ENCODE measurements at regions not wholly inside any gene's neighbourhood (a gene's known extent, or its start where the extent isn't known, plus 50 kb on each side); places are given as distances from the start of the nearest gene placed in this dataset.

- no peak overlapping the region for H3K4me3 Mint-ChIP-seq
- no peak for ATAC-seq
- no peak overlapping the region for H3K27ac Mint-ChIP-seq
- no peaks in the 10 kb centered on the region for H3K36me3 Mint-ChIP-seq
- H3K27me3 Mint-ChIP-seq, result peaks cover 0 to 7% of the 10 kb centered on the region in 2 donors
- H3K4me1 Mint-ChIP-seq (ENCODE audit: low read depth in 2 of 2), result no peaks in the 10 kb centered on the region
- DNase-seq (ENCODE audit: low spot score), result no peak
- H3K9me3 Mint-ChIP-seq, result no peaks in the 10 kb centered on the region
Observed at GRCh38 chr3:5390221-5390620, 202.7 kb downstream of the EDEM1 start.

GRCh38 chr3:5390936-5391625 is 203.6 kb downstream of the EDEM1 start:
- Mint-ChIP-seq H3K9me3 (no peaks in the 10 kb centered on the region), H3K36me3 (no peaks in the 10 kb centered on the region), H3K4me1 (ENCODE audit: low read depth in 2 of 2) (no peaks in the 10 kb centered on the region), H3K27me3 (peaks cover 0 to 7% of the 10 kb centered on the region in 2 donors), H3K4me3 (no peak overlapping the region), H3K27ac (no peak overlapping the region)
- no peak for DNase-seq (ENCODE audit: low spot score)
- no peak for ATAC-seq

DNA sequence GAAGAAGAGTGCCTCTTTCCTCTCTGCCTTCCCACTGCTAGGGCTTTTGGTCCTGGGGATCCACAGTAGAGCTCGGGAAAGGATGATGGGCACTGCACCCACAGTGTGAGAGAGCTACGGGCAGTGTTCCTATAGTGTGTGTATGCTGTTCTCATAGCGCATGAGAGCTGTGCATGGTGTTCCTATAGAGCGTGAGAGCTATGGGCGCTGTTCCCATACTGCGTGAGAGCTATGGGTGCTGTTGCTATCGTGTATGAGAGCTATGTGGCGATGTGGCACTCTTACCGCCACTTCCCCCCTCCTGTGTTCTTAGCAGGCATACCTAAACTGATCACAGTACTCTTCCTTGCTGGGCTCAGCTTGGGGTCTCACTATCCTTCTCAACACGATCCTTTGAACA is 213.5 kb downstream of the EDEM1 start:
- Mint-ChIP-seq H3K4me3 (no peak overlapping the region), H3K27me3 (peaks cover 6 to 28% of the 10 kb centered on the region in 2 donors), H3K9me3 (no peaks in the 10 kb centered on the region), H3K36me3 (no peaks in the 10 kb centered on the region), H3K27ac (no peak overlapping the region), H3K4me1 (ENCODE audit: low read depth in 2 of 2) (no peaks in the 10 kb centered on the region)
- ATAC-seq (peak in 1 of 2 donors; percentile 57), DNase-seq (ENCODE audit: low spot score) (no peak)

- DNase-seq (ENCODE audit: low spot score) (no peak), ATAC-seq (no peak)
- Mint-ChIP-seq H3K4me3 (no peak overlapping the region), H3K36me3 (no peaks in the 10 kb centered on the region), H3K9me3 (peaks cover 3% of the 10 kb centered on the region), H3K27me3 (peaks cover 6 to 34% of the 10 kb centered on the region in 2 donors), H3K4me1 (ENCODE audit: low read depth in 2 of 2) (no peaks in the 10 kb centered on the region), H3K27ac (no peak overlapping the region)
Observed at GRCh38 chr3:5404718-5405117, 217.2 kb downstream of the EDEM1 start.

GRCh38 chr3:5411786-5412185 is 224.3 kb downstream of the EDEM1 start:
- ATAC-seq (no peak), DNase-seq (ENCODE audit: low spot score) (no peak)
- H3K4me3 Mint-ChIP-seq, result no peak overlapping the region
- H3K27ac Mint-ChIP-seq, result no peak overlapping the region
- H3K36me3 Mint-ChIP-seq, result peaks cover 9% of the 10 kb centered on the region
- H3K4me1 Mint-ChIP-seq (ENCODE audit: low read depth in 2 of 2), result no peaks in the 10 kb centered on the region
- peaks cover 16% of the 10 kb centered on the region for H3K9me3 Mint-ChIP-seq
- H3K27me3 Mint-ChIP-seq, result peaks cover 2 to 11% of the 10 kb centered on the region in 2 donors

DNA sequence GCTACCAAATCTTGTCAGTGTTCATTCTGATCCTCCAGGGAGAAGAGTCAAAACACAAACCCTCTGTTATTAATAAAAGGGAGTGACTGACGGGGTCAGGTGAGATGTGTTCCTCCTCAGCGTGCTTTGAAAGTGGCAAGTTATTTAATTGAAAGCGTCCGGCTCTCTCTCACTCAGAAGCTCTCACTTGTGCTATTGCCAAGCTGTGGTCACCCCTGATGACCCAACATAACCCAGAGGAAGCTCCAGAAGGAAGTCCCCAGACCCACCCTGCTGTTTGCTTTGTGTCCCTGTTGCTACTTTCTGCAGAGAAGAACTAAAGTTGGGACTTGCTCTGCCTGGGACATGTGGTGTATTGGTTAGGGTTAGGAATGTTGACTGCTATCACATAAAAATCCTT is 235.6 kb downstream of the EDEM1 start:
- peaks cover 0 to 3% of the 10 kb centered on the region in 2 donors for H3K4me1 Mint-ChIP-seq (ENCODE audit: low read depth in 2 of 2)
- H3K27ac Mint-ChIP-seq, result no peak overlapping the region
- H3K27me3 Mint-ChIP-seq, result peaks cover 0 to 3% of the 10 kb centered on the region in 2 donors
- DNase-seq (ENCODE audit: low spot score) (no peak), ATAC-seq (no peak)
- H3K4me3 Mint-ChIP-seq, result no peak overlapping the region
- H3K9me3 Mint-ChIP-seq, result no peaks in the 10 kb centered on the region
- H3K36me3 Mint-ChIP-seq, result no peaks in the 10 kb centered on the region

DNA sequence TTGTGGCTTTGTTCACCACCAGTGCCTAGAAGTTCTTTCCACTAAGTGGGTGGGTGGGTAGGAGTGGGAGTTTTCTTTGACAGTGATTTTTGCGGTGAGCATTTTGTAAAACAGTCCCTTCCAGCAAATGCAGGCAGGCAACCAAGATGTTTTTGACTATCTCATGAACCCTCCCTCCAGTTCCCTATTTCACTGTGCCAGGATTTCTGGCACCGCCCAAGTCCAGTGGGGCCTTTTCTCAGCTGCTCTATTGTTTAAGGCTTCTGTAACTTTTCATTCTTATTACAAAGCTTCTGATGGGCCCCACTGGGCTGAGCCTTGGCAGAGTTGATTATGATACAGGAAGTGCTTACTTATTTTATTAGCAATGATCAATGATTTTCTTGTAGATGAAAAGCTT is 236.0 kb downstream of the EDEM1 start:
- no peak for ATAC-seq
- Mint-ChIP-seq H3K36me3 (no peaks in the 10 kb centered on the region), H3K9me3 (no peaks in the 10 kb centered on the region), H3K4me3 (no peak overlapping the region), H3K27ac (no peak overlapping the region), H3K27me3 (peaks cover 0 to 6% of the 10 kb centered on the region in 2 donors), H3K4me1 (ENCODE audit: low read depth in 2 of 2) (peaks cover 0 to 3% of the 10 kb centered on the region in 2 donors)
- no peak for DNase-seq (ENCODE audit: low spot score)

DNA sequence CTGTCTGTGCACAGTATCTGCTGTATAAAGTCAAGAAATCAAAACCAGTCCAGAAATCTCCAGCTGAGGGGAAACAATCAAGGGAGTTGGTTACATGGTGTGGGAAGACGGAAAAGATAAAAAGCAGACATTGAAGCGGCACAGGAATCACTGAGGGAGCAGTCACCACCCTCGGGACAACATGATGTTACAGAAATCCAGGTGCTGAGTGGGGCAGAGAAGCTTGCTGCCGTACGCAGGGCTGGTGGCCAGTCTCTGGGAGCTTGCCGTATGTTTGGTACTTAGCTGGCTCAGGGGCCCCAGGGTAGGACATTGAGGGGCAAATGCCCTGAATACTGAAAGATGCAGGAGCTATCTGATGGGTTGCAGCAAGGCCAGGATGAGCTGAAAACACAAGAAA is 237.9 kb downstream of the EDEM1 start:
- DNase-seq (ENCODE audit: low spot score) (no peak), ATAC-seq (no peak)
- no peak overlapping the region for H3K4me3 Mint-ChIP-seq
- no peaks in the 10 kb centered on the region for H3K36me3 Mint-ChIP-seq
- H3K4me1 Mint-ChIP-seq (ENCODE audit: low read depth in 2 of 2), result peaks cover 0 to 3% of the 10 kb centered on the region in 2 donors
- no peak overlapping the region for H3K27ac Mint-ChIP-seq
- H3K27me3 Mint-ChIP-seq, result peaks cover 0 to 9% of the 10 kb centered on the region in 2 donors
- no peaks in the 10 kb centered on the region for H3K9me3 Mint-ChIP-seq

DNA sequence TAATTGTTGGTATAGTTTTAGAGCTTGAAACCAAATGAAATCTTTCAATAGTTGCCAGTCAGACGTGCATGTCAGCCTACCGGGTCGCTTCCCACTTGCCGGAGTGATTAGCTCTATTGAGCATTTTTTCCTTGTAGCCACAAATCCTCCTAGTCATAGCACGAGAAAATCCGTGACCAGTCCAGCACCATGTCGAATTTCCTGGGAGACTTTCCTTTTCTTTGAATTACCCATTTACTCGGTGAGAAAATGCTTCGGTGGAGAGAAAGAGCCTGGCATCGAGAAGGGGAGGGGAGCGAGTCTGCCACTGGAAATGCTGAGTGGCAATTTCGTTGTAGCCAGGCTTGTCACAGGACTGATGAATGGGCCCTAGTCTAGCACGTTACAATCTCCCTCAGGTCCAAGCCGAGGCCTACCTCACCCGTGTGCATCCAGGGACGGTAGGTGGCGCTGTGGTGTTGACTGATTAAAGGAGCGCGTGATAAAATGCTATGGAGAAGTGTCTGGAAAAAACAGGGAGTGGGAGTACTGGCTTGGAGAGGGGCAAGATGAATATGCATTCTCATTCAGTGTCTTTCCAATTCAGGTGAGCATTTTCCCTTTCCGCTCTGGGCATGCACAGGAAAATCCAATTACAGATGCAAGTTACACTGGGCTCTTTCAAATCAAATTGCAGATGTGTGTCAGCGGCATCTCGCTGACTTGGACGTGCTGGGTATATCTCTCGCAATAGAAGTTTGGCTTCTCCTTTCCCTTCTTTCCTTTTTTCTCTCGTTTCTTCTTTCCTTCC is 238.8 kb downstream of the EDEM1 start:
- Mint-ChIP-seq H3K9me3 (no peaks in the 10 kb centered on the region), H3K4me3 (no peak overlapping the region), H3K4me1 (ENCODE audit: low read depth in 2 of 2) (peaks cover 0 to 3% of the 10 kb centered on the region in 2 donors), H3K27ac (no peak overlapping the region), H3K27me3 (peaks cover 0 to 9% of the 10 kb centered on the region in 2 donors), H3K36me3 (no peaks in the 10 kb centered on the region)
- peak; percentile 66 for DNase-seq (ENCODE audit: low spot score)
- ATAC-seq, result peak; percentile 56 to 66

GRCh38 chr3:5427021-5427420 is 239.5 kb downstream of the EDEM1 start:
- H3K4me1 Mint-ChIP-seq (ENCODE audit: low read depth in 2 of 2), result peaks cover 0 to 3% of the 10 kb centered on the region in 2 donors
- no peak overlapping the region for H3K4me3 Mint-ChIP-seq
- ATAC-seq (no peak), DNase-seq (ENCODE audit: low spot score) (no peak)
- no peaks in the 10 kb centered on the region for H3K9me3 Mint-ChIP-seq
- no peak overlapping the region for H3K27ac Mint-ChIP-seq
- H3K36me3 Mint-ChIP-seq, result no peaks in the 10 kb centered on the region
- peaks cover 0 to 9% of the 10 kb centered on the region in 2 donors for H3K27me3 Mint-ChIP-seq

- ATAC-seq, result no peak
- Mint-ChIP-seq H3K4me1 (ENCODE audit: low read depth in 2 of 2) (peaks cover 0 to 3% of the 10 kb centered on the region in 2 donors), H3K4me3 (no peak overlapping the region)
Observed at GRCh38 chr3:5427938-5428337, 240.4 kb downstream of the EDEM1 start.

DNA sequence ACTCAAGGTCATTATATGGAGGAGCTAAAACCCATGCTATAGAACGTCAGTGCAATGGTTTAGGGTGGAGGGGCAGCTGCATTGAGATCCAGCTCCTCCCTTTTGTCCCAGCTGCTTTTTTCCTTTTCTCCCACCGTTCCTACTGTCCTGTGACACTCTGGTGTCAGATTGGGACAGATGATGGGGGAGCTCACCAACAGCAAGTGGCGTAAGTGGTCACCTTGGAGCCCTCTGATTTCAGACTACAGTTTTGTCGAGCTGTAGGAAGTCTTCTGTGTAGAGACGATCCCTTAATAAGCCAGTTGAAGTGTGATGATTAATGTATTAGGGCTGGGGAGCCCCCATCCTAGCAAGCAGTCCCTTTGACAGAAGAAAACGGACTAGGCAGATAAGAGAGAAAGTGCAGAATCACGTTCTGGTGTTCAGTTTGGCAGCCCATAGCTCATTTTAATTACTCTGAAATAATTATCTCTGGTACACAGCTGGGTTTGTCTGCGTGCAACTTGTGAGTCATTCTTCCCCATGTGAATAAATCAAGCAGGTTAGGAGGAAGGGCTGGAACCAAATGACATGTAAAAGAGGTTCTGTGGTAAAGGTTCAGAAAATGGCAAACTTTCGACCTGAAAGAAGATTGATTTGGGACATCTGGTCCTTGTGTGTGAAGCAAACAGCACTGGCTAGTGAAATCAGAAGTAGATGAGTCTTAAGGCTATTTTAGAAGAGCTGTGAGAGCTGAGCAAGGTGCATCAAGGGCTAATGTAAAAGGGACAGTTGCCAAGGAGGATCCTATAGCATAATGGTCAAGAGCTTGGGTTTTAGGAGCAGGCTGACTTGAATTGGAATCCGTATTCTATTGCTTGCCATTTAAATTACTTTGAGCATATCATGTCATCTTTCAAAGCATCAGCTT is 241.4 kb downstream of the EDEM1 start:
- Mint-ChIP-seq H3K36me3 (no peaks in the 10 kb centered on the region), H3K4me3 (no peak overlapping the region), H3K9me3 (no peaks in the 10 kb centered on the region), H3K4me1 (ENCODE audit: low read depth in 2 of 2) (peaks cover 0 to 3% of the 10 kb centered on the region in 2 donors), H3K27ac (no peak overlapping the region), H3K27me3 (peaks cover 4 to 9% of the 10 kb centered on the region in 2 donors)
- no peak for ATAC-seq
- no peak for DNase-seq (ENCODE audit: low spot score)

More at GRCh38 chr3:5427938-5428337, 240.4 kb downstream of the EDEM1 start:
- Mint-ChIP-seq H3K27me3 (peaks cover 0 to 9% of the 10 kb centered on the region in 2 donors), H3K27ac (no peak overlapping the region), H3K9me3 (no peaks in the 10 kb centered on the region), H3K36me3 (no peaks in the 10 kb centered on the region)
- no peak for DNase-seq (ENCODE audit: low spot score)

DNA sequence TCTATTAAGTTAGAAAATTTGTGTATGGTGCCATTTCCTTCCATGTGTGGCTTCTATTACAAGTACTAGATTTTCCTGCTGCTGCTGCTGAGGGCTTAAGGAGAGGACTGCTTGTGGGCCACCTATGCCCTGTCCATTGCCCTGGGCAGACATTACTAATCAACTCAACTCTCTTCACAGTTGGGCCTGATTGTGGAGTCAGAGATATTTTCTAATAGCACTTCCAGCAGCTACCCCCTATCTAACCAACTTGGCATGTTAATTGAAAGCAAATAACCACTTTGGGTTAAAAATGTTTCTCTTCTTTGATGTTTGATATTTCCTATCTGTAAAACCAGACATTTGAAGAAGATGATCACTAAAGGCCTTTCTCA is 242.0 kb downstream of the EDEM1 start:
- DNase-seq (ENCODE audit: low spot score) (no peak), ATAC-seq (no peak)
- peaks cover 0 to 3% of the 10 kb centered on the region in 2 donors for H3K4me1 Mint-ChIP-seq (ENCODE audit: low read depth in 2 of 2)
- H3K27ac Mint-ChIP-seq, result no peak overlapping the region
- H3K4me3 Mint-ChIP-seq, result no peak overlapping the region
- no peaks in the 10 kb centered on the region for H3K9me3 Mint-ChIP-seq
- H3K36me3 Mint-ChIP-seq, result no peaks in the 10 kb centered on the region
- H3K27me3 Mint-ChIP-seq, result peaks cover 9 to 10% of the 10 kb centered on the region in 2 donors

All from natural killer cell treated with Interleukin-12 subunit alpha and Interleukin-12 subunit beta and Interleukin-15 and Interleukin-18, amount 100 ng/mL, for 72 hours (primary cell).